ENCODE measurements at regions not wholly inside any gene's neighbourhood (a gene's known extent, or its start where the extent isn't known, plus 50 kb on each side); places are given as distances from the start of the nearest gene placed in this dataset.

- Histone ChIP-seq H3K4me3 (ENCODE audit: low read depth in 1 of 3, low read length in 3 of 3) (no peak overlapping the region), H3K27me3 (ENCODE audit: control insufficient read depth in 3 of 3, insufficient read depth in 3 of 3, low read length in 3 of 3) (peaks cover 0 to 6% (median 0%) of the 10 kb centered on the region in 3 donors), H3K36me3 (ENCODE audit: control insufficient read depth in 3 of 3, insufficient read depth in 2 of 3, low read depth in 1 of 3, low read length in 3 of 3) (no peaks in the 10 kb centered on the region), H3K4me1 (ENCODE audit: control insufficient read depth in 3 of 3, insufficient read depth in 2 of 3, low read depth in 1 of 3, low read length in 2 of 3) (no peaks in the 10 kb centered on the region), H3K27ac (ENCODE audit: low read depth in 1 of 3, low read length in 2 of 3) (no peak overlapping the region), H3K9me3 (ENCODE audit: control insufficient read depth in 2 of 2, insufficient read depth in 1 of 2, low read depth in 1 of 2, low read length in 1 of 2) (no peaks in the 10 kb centered on the region)
- FAIRE-seq (no peak), DNase-seq (no peak)
- WGBS, 3 donors = 53 to 67% (median 61%) methylated on average over 5 of the region's 5 CpGs
These were observed 61.0 kb downstream of the MRGPRX1 start for GRCh38 chr11:18878211-18878610.

DNA sequence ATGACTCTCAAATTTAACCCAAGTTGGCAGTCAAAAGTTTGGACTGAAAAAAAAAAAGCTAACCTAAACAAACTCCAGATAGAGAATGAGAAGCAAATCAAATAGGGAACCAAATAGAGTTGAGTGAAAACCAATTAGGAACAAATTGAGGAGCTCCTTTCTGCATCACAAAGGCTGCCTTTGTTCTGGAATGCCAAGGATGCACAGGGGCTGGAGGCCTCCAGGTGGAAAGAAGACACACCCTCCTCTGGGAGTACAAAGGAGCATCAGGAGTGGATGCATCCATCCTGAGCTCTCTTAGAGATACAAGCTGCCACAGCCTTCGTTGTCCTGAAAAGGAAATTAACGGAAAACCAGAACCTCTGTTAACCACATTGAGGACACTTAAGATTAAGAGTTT, 73.3 kb downstream of the MRGPRX1 start:
- 66 to 74% (median 70%) methylated on average over 2 of the region's 2 CpGs for WGBS, 3 donors
- Histone ChIP-seq H3K9me3 (ENCODE audit: control insufficient read depth in 2 of 2, insufficient read depth in 1 of 2, low read depth in 1 of 2, low read length in 1 of 2) (no peaks in the 10 kb centered on the region), H3K27me3 (ENCODE audit: control insufficient read depth in 3 of 3, insufficient read depth in 3 of 3, low read length in 3 of 3) (peaks cover 0 to 3% (median 0%) of the 10 kb centered on the region in 3 donors), H3K36me3 (ENCODE audit: control insufficient read depth in 3 of 3, insufficient read depth in 2 of 3, low read depth in 1 of 3, low read length in 3 of 3) (no peaks in the 10 kb centered on the region), H3K27ac (ENCODE audit: low read depth in 1 of 3, low read length in 2 of 3) (no peak overlapping the region), H3K4me1 (ENCODE audit: control insufficient read depth in 3 of 3, insufficient read depth in 2 of 3, low read depth in 1 of 3, low read length in 2 of 3) (no peaks in the 10 kb centered on the region), H3K4me3 (ENCODE audit: low read depth in 1 of 3, low read length in 3 of 3) (no peak overlapping the region)
- DNase-seq (no peak), FAIRE-seq (no peak)

GRCh38 chr11:18865261-18865660, 73.7 kb upstream of the PTPN5 start:
- no peak for FAIRE-seq
- H3K27ac ChIP-seq (ENCODE audit: low read depth in 1 of 3, low read length in 2 of 3) = no peak overlapping the region
- no peaks in the 10 kb centered on the region for H3K9me3 ChIP-seq (ENCODE audit: control insufficient read depth in 2 of 2, insufficient read depth in 1 of 2, low read depth in 1 of 2, low read length in 1 of 2)
- no peaks in the 10 kb centered on the region for H3K36me3 ChIP-seq (ENCODE audit: control insufficient read depth in 3 of 3, insufficient read depth in 2 of 3, low read depth in 1 of 3, low read length in 3 of 3)
- DNase-seq = no peak
- no peak overlapping the region for H3K4me3 ChIP-seq (ENCODE audit: low read depth in 1 of 3, low read length in 3 of 3)
- WGBS, 3 donors = 71 to 87% (median 78%) methylated on average over 3 of the region's 3 CpGs
- no peaks in the 10 kb centered on the region for H3K4me1 ChIP-seq (ENCODE audit: control insufficient read depth in 3 of 3, insufficient read depth in 2 of 3, low read depth in 1 of 3, low read length in 2 of 3)
- H3K27me3 ChIP-seq (ENCODE audit: control insufficient read depth in 3 of 3, insufficient read depth in 3 of 3, low read length in 3 of 3) = peaks cover 0 to 3% (median 0%) of the 10 kb centered on the region in 3 donors

DNA sequence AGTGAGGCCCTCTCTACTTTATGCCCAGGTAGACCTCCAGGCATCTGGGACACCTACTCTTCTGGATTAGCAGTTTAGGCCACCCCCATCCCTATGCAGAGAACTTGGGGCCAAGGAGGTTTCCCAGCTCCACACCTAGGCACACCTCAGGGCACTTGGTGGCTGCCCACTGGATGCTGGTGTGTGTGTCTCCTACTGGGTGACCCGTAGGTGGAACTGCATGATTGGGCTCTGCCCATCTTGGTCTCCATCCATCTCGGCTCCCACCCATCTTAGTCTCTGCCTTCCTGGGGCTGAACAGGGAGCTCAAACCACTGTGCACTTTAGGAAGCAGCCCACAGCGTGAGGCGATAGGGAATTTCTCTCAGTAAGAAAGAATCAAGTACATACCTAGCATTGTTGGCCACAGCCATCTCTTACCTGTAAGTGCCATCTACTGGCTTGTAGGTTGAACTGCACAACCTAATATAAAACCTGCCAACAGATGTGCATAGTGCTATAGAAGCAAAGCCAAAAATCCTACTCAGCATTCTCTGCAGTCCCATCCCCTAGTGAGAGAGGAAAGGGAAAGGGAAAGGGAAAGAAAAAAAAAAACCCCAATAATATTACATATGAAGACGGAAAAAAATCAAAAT, 61.6 kb upstream of the PTPN5 start:
- DNase-seq = peak; percentile 38 to 42
- no peak overlapping the region for H3K27ac ChIP-seq (ENCODE audit: low read depth in 1 of 3, low read length in 2 of 3)
- peaks cover 0 to 2% (median 0%) of the 10 kb centered on the region in 3 donors for H3K27me3 ChIP-seq (ENCODE audit: control insufficient read depth in 3 of 3, insufficient read depth in 3 of 3, low read length in 3 of 3)
- H3K4me3 ChIP-seq (ENCODE audit: low read depth in 1 of 3, low read length in 3 of 3) = no peak overlapping the region
- no peaks in the 10 kb centered on the region for H3K36me3 ChIP-seq (ENCODE audit: control insufficient read depth in 3 of 3, insufficient read depth in 2 of 3, low read depth in 1 of 3, low read length in 3 of 3)
- H3K9me3 ChIP-seq (ENCODE audit: control insufficient read depth in 2 of 2, insufficient read depth in 1 of 2, low read depth in 1 of 2, low read length in 1 of 2) = no peaks in the 10 kb centered on the region
- H3K4me1 ChIP-seq (ENCODE audit: control insufficient read depth in 3 of 3, insufficient read depth in 2 of 3, low read depth in 1 of 3, low read length in 2 of 3) = peaks cover 0 to 3% (median 0%) of the 10 kb centered on the region in 3 donors
- no peak for FAIRE-seq
- WGBS, 3 donors = 30 to 32% (median 31%) methylated on average over 5 of the region's 5 CpGs

- Histone ChIP-seq H3K4me1 (ENCODE audit: control insufficient read depth in 3 of 3, insufficient read depth in 2 of 3, low read depth in 1 of 3, low read length in 2 of 3) (peaks cover 0 to 3% (median 0%) of the 10 kb centered on the region in 3 donors), H3K4me3 (ENCODE audit: low read depth in 1 of 3, low read length in 3 of 3) (no peak overlapping the region), H3K27me3 (ENCODE audit: control insufficient read depth in 3 of 3, insufficient read depth in 3 of 3, low read length in 3 of 3) (peaks cover 0 to 3% (median 2%) of the 10 kb centered on the region in 3 donors), H3K9me3 (ENCODE audit: control insufficient read depth in 2 of 2, insufficient read depth in 1 of 2, low read depth in 1 of 2, low read length in 1 of 2) (no peaks in the 10 kb centered on the region), H3K27ac (ENCODE audit: low read depth in 1 of 3, low read length in 2 of 3) (no peak overlapping the region), H3K36me3 (ENCODE audit: control insufficient read depth in 3 of 3, insufficient read depth in 2 of 3, low read depth in 1 of 3, low read length in 3 of 3) (no peaks in the 10 kb centered on the region)
- WGBS, 3 donors = 31 to 76% (median 41%) methylated on average over 1 of the region's 1 CpG
- DNase-seq (peak; percentile 12 to 16), FAIRE-seq (no peak)
These were observed 57.8 kb upstream of the PTPN5 start for GRCh38 chr11:18849406-18849805.

DNA sequence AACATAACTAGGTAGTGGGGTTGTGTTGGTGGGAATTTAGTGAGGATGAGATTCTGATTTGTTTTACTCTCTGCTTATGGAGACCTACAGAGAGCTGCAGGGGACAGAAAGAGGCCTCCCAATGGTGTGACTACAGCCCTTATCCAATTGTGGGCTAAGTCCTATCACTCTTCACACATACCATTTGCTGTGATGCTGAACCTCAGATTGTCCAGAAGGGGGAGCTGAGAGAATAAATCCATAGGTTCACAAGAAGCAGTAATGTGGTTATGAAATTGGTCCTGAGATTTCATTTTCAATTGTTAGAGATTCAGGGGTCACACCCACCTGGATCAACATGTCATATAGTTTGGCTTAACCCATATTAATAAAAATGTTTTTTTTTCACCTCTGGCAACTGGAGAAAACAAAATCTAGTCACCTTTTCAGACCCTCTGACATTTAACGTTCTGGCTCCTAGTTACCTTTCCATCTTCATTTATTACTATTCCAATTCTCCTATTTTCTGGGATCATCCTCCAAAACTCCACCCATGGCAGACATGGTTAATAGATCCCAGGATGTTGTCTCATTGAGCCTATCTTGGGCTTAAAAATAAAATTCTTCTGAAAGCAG, 53.3 kb upstream of the PTPN5 start:
- Histone ChIP-seq H3K4me3 (ENCODE audit: low read depth in 1 of 3, low read length in 3 of 3) (no peak overlapping the region), H3K4me1 (ENCODE audit: control insufficient read depth in 3 of 3, insufficient read depth in 2 of 3, low read depth in 1 of 3, low read length in 2 of 3) (peaks cover 0 to 3% (median 0%) of the 10 kb centered on the region in 3 donors), H3K36me3 (ENCODE audit: control insufficient read depth in 3 of 3, insufficient read depth in 2 of 3, low read depth in 1 of 3, low read length in 3 of 3) (no peaks in the 10 kb centered on the region), H3K27ac (ENCODE audit: low read depth in 1 of 3, low read length in 2 of 3) (no peak overlapping the region), H3K27me3 (ENCODE audit: control insufficient read depth in 3 of 3, insufficient read depth in 3 of 3, low read length in 3 of 3) (peaks cover 0 to 3% (median 1%) of the 10 kb centered on the region in 3 donors), H3K9me3 (ENCODE audit: control insufficient read depth in 2 of 2, insufficient read depth in 1 of 2, low read depth in 1 of 2, low read length in 1 of 2) (peaks cover 0 to 3% of the 10 kb centered on the region in 2 donors)
- DNase-seq = peak; percentile 34 to 49
- WGBS, 3 donors = 69 to 83% (median 79%) methylated on average over 1 of the region's 1 CpG
- FAIRE-seq = no peak

Measured in small intestine (tissue), 7 donors.